Activated naive CD8-positive, alpha-beta T cell (primary cell): ENCODE measurements at regions not wholly inside any gene's neighbourhood (a gene's known extent, or its start where the extent isn't known, plus 50 kb on each side); places are given as distances from the start of the nearest gene placed in this dataset.
"Not testable (repeated sequence)": the region's sequence is repeated elsewhere in the genome, so short reads cannot be mapped to it uniquely, and the experiment has no call there.

Source experiments
- H3K27ac Mint-ChIP-seq: one replicate; pipeline ENCODE4 v1.8.0; 2021; ENCODE audit warnings: mixed read lengths
- H3K27me3 Mint-ChIP-seq: one replicate; pipeline ENCODE4 v1.8.0; 2021; ENCODE audit warnings: mixed read lengths
- H3K36me3 Mint-ChIP-seq: one replicate; pipeline ENCODE4 v1.8.0; 2021; ENCODE audit warnings: mixed read lengths
- H3K4me1 Mint-ChIP-seq: one replicate; pipeline ENCODE4 v1.8.0; 2021; ENCODE audit warnings: low read depth, mixed read lengths
- H3K4me3 Mint-ChIP-seq: one replicate; pipeline ENCODE4 v1.8.0; 2021; ENCODE audit warnings: mild to moderate bottlenecking, mixed read lengths
- H3K9me3 Mint-ChIP-seq: one replicate; pipeline ENCODE4 v1.8.0; 2021; ENCODE audit warnings: low read depth, mixed read lengths

DNA sequence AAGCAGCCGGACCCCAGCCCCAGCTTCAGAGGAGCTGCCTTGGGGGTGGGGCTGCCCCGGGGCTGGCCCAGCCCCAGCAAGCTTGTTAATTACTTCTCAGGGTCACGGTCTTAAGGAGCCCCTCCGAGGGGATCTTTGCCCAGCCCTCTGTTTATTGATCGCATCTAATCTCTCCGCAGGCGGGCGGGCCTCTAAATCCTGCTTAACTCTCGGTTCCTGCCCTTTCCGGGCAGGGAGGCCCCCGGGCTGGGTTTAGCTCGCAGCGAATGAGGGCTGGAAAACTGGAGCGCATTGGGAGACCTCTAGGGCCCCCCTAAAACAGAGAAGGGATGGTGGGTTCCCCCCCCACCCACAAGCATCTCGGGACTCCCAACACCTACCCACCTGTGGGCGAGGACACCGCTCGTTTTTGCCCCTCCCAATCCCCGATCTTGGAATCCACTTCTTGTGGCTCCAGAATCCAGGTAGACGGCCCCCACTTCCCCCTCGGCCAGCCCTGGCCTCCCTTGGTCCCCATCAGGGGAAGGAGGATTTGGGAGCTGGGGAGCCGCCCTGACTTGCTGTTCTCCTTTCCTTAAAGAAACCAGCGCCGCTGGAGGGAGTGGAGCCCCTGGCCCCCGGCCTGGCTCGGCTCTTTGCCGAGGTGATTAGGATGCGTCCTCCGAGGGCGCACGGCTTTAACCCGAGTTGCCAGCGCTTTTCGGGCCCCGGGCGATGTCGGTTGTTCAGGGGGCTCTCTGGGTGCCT is 59.5 kb upstream of the ADGRL1 start:
- Mint-ChIP-seq H3K27ac (no peak overlapping the region), H3K27me3 (no peaks in the 10 kb centered on the region), H3K4me1 (no peaks in the 10 kb centered on the region), H3K36me3 (no peaks in the 10 kb centered on the region), H3K9me3 (no peaks in the 10 kb centered on the region), H3K4me3 (no peak overlapping the region)

DNA sequence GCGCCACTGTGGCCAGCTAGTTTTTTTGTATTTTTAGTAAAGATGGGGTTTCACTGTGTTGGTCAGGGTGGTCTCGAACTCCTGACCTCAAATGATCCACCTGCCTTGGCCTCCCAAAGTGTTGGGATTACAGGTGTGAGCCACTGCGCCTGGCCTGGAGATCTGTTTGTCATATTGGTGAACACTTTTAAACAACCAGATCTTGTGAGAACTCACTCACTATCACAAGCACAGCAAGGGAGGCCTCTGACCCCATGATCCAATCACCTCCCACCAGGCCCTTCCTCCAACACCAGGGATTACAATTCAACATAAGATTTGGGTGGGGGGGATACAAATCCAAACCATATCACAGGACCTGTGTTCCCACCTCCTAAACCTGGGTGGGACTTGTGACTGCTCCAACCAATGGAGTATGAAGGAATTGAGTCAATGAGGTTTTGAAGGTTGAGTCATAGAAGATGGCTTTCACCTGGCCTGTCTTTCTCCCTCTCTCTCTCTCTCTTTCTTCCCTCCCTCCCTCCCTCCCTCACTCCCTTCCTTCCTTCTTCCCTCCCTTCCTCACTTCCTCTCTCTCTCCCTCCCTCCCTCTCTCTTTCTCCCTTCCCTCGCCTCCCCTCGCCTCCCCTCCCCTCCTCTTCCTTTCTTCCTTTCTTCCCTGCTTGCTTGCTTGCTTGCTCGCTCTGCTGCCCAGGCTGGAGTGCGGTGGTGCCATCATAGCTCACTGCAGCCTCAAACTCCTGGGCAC is 50.1 kb upstream of the ADGRL1 start:
- not testable (repeated sequence) for H3K4me3 Mint-ChIP-seq, H3K9me3 Mint-ChIP-seq, H3K4me1 Mint-ChIP-seq, H3K36me3 Mint-ChIP-seq, H3K27ac Mint-ChIP-seq, H3K27me3 Mint-ChIP-seq
